GM18907 (cell line): ENCODE measurements at regions not wholly inside any gene's neighbourhood (a gene's known extent, or its start where the extent isn't known, plus 50 kb on each side); places are given as distances from the start of the nearest gene placed in this dataset.
"Not testable (repeated sequence)": the region's sequence is repeated elsewhere in the genome, so short reads cannot be mapped to it uniquely, and the experiment has no call there.

Experiments used
- ATAC-seq: cut with Tn5 transposase; IDR thresholded peaks from one replicate; pipeline ENCODE4 v1.9.1; 2021; ENCODE audit warnings: mild to moderate bottlenecking, moderate library complexity; ENCODE audit not compliant: unreplicated experiment

GRCh38 chr1:242651817-242652216 is 127.3 kb upstream of the PLD5 start:
- no peak for ATAC-seq

DNA sequence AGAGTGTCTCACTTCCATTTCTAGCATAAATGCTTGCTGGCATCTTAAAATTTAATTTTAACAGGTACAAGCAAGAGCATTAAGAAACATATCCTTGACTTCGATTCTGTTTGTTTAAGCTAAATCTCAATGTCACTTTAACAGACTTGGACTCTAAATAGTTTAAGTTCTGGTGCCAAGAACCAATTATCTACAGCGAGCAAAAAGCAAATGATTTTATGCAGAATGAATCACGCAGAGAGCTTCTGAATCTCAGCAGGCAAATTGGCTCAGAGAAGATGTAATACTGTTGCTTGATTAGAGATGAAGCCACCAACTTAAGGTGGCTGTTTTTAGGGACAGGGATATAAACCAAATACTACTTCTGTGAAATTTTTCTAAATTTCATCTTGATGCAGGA is 117.0 kb upstream of the PLD5 start:
- ATAC-seq, result no peak

- ATAC-seq, result no peak
These were observed 114.6 kb upstream of the PLD5 start for GRCh38 chr1:242639104-242639503.

GRCh38 chr1:242634732-242635131 is 110.2 kb upstream of the PLD5 start:
- ATAC-seq, result no peak

- no peak for ATAC-seq
These were observed 104.9 kb upstream of the PLD5 start for GRCh38 chr1:242629396-242629795.

GRCh38 chr1:242623756-242624155 is 99.3 kb upstream of the PLD5 start:
- ATAC-seq, result no peak

DNA sequence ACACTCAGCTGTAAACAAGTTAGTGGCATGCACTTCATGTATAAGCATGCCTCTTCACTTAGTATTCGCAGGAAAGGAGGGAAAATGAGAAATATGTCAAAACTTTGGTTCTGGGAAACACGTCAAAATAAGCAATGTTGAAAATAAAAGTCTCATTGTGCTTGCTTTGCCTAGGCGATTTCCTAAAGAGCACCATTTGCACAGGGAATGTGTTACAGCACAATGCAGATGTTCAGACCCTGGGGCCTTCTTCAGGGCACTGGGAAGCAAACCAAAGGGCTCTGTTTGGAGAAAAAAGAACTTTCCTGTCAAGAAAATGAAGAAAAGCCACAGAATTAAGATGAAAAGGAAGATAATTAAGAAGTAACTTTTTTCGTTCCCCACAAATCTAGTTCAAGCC is 98.6 kb upstream of the PLD5 start:
- no peak for ATAC-seq

DNA sequence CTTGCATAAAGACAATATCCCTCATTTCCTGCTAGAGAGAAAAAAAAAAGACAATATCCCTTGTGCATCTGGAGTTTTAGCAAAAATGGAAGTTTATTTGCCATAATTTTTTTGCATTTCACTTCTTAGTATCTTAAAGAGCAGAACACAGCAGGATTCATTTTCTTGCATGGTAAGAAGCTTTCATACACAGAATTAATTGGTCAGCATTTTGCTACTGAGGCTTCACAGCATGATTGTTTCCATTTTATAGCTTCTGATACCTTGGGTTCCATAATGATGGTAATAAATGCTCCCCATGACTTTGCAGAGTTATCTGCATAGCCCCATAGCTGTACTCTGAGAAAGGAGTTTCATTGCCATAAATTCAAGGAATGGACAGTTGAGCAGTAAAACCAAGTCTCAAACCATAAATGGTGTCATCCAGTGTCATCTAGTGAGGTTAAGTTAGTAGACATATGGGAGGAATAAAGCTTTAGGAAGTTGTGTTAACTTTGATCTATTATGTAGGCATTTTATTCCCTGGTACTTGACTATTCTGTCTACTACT is 88.8 kb upstream of the PLD5 start:
- ATAC-seq, result no peak

DNA sequence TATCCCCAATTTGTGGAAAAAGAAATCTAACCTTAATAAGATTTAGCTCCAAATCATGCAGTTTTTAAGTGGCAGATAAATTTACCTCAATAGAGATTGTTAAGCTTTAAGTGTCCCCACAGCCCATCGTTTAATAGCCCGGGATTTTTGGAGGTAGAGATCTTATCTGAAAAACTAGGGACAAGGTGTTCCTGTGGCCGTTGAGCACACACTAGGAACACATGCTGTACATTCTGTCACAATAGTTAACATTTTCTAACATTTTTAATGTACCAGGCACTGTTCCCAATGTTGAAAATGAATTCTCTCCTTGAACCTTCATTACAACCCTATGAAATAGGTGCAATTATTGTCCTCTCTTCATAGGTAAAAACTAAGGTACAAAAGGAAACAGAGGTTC is 85.7 kb upstream of the PLD5 start:
- ATAC-seq, result no peak

- ATAC-seq, result no peak
These were observed 81.0 kb upstream of the PLD5 start for GRCh38 chr1:242605521-242605920.

GRCh38 chr1:242602001-242602400 is 77.5 kb upstream of the PLD5 start:
- no peak for ATAC-seq

GRCh38 chr1:242593756-242594155 is 69.3 kb upstream of the PLD5 start:
- ATAC-seq, result not testable (repeated sequence)

- ATAC-seq, result no peak
These were observed 61.8 kb upstream of the PLD5 start for GRCh38 chr1:242586360-242586680.

GRCh38 chr1:242585616-242586359 is 61.3 kb upstream of the PLD5 start:
- no peak for ATAC-seq

DNA sequence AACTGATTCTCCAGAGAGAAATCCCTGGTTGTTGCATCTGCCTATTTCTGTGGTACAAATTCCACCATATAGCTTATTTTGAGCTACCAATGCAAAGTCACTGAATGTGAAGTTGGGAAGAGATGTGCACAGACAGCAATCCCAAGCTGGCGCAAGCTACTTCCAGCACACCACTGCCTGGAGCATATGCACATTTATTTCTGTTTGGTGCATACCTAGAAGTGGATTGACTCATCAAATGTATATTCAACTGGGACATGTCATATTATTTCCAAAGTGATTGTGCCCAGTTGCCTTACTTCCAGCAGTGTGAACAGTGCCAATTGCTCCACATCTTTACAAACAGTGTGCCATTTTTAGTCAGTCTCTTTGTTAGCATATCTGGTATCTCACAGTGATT is 58.2 kb upstream of the PLD5 start:
- ATAC-seq, result no peak

DNA sequence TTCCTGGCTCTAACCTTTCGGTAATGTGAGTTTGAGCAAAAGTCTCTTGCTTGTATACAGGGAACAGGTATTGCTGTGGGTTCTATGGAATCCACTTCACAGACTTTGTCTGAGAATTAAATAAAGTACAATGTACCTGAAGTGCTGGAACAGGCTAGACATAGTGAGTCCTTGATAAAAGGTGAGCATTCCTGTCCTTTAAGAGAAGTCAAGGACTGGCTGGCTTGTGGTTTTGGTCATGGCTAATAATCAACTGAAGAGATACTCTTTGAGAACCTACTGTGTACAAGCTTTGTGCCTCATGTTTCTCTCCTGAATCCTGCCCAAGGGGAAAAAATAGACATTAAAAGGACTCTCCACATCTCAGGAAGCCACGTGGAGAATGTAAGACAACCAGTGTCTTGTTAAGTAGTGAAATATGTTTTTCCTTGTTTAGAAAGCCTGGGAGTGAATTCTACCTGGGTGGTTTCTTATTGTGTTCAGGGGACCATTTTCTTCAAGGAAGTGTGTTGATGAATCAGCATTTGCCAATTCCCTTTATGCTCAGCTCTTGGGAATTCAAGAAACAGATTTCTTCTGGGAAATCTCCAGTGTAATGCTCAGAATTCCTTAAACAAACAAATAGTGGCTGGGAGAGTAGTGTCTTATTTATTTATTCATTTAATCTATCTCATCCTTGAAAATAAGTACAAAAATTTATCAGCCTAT is 55.2 kb upstream of the PLD5 start:
- ATAC-seq, result no peak
